ENCODE measurements at regions not wholly inside any gene's neighbourhood (a gene's known extent, or its start where the extent isn't known, plus 50 kb on each side); places are given as distances from the start of the nearest gene placed in this dataset.

DNA sequence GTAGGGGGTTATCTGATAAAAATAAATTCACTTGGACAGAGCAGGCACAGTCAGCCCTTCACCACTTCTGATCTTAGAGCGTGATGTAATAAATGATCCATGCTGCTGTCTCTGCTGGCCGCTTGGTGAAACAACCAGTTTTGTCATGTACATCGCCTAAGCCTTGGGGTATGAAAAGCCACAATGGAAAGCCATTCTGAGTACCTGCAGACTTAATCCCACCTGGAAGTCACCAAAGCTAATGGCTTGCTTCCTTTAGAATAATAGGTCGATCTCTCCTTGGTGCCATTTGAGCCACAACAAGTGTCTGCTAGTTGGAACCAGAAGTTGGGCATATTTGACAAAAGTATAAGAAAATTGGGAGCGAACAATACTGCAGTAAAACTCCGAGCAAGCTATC, 1649.7 kb upstream of the SPRY2 start:
- TF ChIP-seq EZH2phosphoT487 (IDR thresholded peaks at IDR 0.05; ENCODE audit: borderline replicate concordance, low read length) (no peak), EZH2 (IDR thresholded peaks at IDR 0.05; ENCODE audit: low read length, unreplicated experiment) (no peak)
- TF ChIP-seq, protein P1, sequence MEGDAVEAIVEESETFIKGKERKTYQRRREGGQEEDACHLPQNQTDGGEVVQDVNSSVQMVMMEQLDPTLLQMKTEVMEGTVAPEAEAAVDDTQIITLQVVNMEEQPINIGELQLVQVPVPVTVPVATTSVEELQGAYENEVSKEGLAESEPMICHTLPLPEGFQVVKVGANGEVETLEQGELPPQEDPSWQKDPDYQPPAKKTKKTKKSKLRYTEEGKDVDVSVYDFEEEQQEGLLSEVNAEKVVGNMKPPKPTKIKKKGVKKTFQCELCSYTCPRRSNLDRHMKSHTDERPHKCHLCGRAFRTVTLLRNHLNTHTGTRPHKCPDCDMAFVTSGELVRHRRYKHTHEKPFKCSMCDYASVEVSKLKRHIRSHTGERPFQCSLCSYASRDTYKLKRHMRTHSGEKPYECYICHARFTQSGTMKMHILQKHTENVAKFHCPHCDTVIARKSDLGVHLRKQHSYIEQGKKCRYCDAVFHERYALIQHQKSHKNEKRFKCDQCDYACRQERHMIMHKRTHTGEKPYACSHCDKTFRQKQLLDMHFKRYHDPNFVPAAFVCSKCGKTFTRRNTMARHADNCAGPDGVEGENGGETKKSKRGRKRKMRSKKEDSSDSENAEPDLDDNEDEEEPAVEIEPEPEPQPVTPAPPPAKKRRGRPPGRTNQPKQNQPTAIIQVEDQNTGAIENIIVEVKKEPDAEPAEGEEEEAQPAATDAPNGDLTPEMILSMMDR (conservative IDR thresholded peaks at IDR 0.05; ENCODE audit: low read depth, low read length): no peak
